Panc1 (cell line): ENCODE measurements at regions not wholly inside any gene's neighbourhood (a gene's known extent, or its start where the extent isn't known, plus 50 kb on each side); places are given as distances from the start of the nearest gene placed in this dataset.

ENCODE experiments used
- POLR2AphosphoS5 ChIP-seq: IDR thresholded peaks from 2 replicates; pipeline ENCODE4 v1.6.1; 2012; ENCODE audit warnings: mild to moderate bottlenecking, low read depth, low read length, moderate library complexity
- REST ChIP-seq, 2 experiments: IDR thresholded peaks; 2 replicates each; pipeline ENCODE4 v1.6.1; 2011 to 2012; ENCODE audit warnings: low read depth in 2 of 2, control low read depth in 1 of 2, low read length in 1 of 2, mild to moderate bottlenecking in 1 of 2, moderate library complexity in 1 of 2; ENCODE audit not compliant: insufficient read depth in 1 of 2
- SIN3A ChIP-seq: IDR thresholded peaks from 2 replicates; pipeline ENCODE4 v1.6.1; 2012; ENCODE audit warnings: low read depth, mild to moderate bottlenecking, low read length, moderate library complexity, borderline replicate concordance; ENCODE audit not compliant: insufficient read depth
- TCF7L2 ChIP-seq: IDR thresholded peaks from 2 replicates; pipeline ENCODE4 v1.6.1; 2011; ENCODE audit warnings: mild to moderate bottlenecking, low read depth, low read length, inconsistent platforms
- TF ChIP-seq, protein P1 (sequence below): fragments of 450-650 bp; IDR thresholded peaks from 2 replicates; pipeline ENCODE4 v1.5.1; 2017; ENCODE audit warnings: mild to moderate bottlenecking

DNA sequence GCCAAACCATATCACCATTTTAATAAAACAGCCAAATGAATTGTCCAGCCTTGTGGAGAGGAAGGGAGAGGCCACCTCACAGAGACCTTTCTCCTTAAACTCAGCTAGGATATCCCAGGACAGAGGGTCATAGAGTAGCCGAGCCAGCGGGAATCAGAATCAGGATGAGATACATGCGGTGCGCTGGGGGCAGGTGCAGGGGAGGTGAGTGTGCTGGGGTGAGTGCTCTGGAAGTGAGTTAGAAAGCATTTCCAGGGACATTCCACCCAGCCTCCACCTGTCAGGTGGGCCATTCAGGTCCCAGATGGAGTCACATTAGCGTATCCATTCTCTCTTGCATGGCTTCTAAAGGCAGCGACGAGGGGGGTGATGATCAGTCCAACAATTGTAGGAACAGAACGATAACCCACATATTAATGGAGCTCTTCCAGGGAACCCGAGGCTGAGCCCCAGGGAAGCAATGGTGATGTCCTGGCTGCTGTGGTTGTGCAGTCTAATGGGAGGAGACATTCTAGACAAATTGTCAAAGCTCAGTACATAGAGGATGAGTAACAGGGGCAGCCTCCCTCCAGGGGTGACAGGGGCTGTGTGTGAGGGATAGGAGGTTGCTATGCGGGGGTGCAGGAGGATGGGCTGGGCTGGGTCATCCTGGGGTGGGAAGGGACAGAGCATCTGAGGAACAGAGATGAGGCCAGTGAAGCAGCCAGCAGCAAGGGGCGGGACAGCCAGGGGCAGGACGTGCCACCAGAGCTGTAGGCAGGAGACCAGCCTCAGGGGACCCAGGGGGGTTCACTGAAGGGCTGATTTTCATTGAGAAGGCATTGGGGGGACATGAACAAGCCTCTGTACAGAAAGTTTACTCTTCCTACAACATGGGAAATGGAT, 88.7 kb upstream of the FRMD1 start:
- TF ChIP-seq, protein P1, sequence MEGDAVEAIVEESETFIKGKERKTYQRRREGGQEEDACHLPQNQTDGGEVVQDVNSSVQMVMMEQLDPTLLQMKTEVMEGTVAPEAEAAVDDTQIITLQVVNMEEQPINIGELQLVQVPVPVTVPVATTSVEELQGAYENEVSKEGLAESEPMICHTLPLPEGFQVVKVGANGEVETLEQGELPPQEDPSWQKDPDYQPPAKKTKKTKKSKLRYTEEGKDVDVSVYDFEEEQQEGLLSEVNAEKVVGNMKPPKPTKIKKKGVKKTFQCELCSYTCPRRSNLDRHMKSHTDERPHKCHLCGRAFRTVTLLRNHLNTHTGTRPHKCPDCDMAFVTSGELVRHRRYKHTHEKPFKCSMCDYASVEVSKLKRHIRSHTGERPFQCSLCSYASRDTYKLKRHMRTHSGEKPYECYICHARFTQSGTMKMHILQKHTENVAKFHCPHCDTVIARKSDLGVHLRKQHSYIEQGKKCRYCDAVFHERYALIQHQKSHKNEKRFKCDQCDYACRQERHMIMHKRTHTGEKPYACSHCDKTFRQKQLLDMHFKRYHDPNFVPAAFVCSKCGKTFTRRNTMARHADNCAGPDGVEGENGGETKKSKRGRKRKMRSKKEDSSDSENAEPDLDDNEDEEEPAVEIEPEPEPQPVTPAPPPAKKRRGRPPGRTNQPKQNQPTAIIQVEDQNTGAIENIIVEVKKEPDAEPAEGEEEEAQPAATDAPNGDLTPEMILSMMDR = no peak
- TF ChIP-seq POLR2AphosphoS5 (no peak), REST (IDR thresholded peaks at IDR 0.05; ENCODE audit: insufficient read depth in 1 of 2, low read depth in 2 of 2, low read length in 1 of 2) (no peak), TCF7L2 (no peak), SIN3A (no peak)
